IMR-90 (cell line): ENCODE measurements at regions not wholly inside any gene's neighbourhood (a gene's known extent, or its start where the extent isn't known, plus 50 kb on each side); places are given as distances from the start of the nearest gene placed in this dataset.

Experiments used
- ATAC-seq: fragments of 200-7000 bp; cut with Tn5 transposase; 2 replicates; pipeline ENCODE4 v1.9.1; 2020; ENCODE audit warnings: low read depth, mild to moderate bottlenecking, moderate library complexity
- BruUV-seq: library from RNA; stranded (reverse); fragments of 400-500 nt; replicated peaks from 2 replicates; lab custom pipeline; 2021; lab: Mats Ljungman, UMichigan
- CTCF ChIA-PET: fragments of 300-600 bp; formaldehyde crosslinking; extraction: SDS; loops from one replicate; lab custom pipeline; 2021; ENCODE audit warnings: antibody characterized with exemption; lab: Yijun Ruan, JAX
- POLR2A ChIA-PET: fragments of 300-600 bp; sonication (Branson Sonifier 250); formaldehyde crosslinking; loops from one replicate; lab custom pipeline; 2022; ENCODE audit warnings: antibody characterized with exemption; ENCODE audit not compliant: unreplicated experiment; lab: Charles Lee
- DNase-seq: peaks from one replicate; pipeline ENCODE4 v3.0.0; 2013
- H2AFZ ChIP-seq: replicated peaks from 2 replicates; pipeline ENCODE3; 2013; ENCODE audit warnings: low read length, mild to moderate bottlenecking; ENCODE audit not compliant: poor library complexity
- H2AK5ac ChIP-seq: 2 replicates; pipeline ENCODE4 v1.6.1; 2013; ENCODE audit warnings: low read depth, low read length, inconsistent platforms
- H2AK9ac ChIP-seq: replicated peaks from 2 replicates; pipeline ENCODE3; 2013; ENCODE audit warnings: mild to moderate bottlenecking, low read depth, low read length, moderate library complexity; ENCODE audit not compliant: poor library complexity
- H2BK120ac ChIP-seq: 2 replicates; pipeline ENCODE4 v1.6.1; 2013; ENCODE audit warnings: low read depth, low read length, inconsistent platforms
- H2BK15ac ChIP-seq: 3 replicates; pipeline ENCODE4 v1.6.1; 2013; ENCODE audit warnings: low read depth, low read length, inconsistent platforms
- H2BK20ac ChIP-seq: 2 replicates; pipeline ENCODE4 v1.6.1; 2013; ENCODE audit warnings: low read depth, mild to moderate bottlenecking, inconsistent platforms, low read length, moderate library complexity
- H2BK5ac ChIP-seq: 2 replicates; pipeline ENCODE4 v1.6.1; 2013; ENCODE audit warnings: mild to moderate bottlenecking, low read depth, low read length, inconsistent platforms; ENCODE audit not compliant: poor library complexity, severe bottlenecking
- H3K14ac ChIP-seq: replicated peaks from 2 replicates; pipeline ENCODE4 v1.6.1; 2013; ENCODE audit warnings: low read depth, low read length, inconsistent platforms
- H3K18ac ChIP-seq: 2 replicates; pipeline ENCODE4 v1.6.1; 2013; ENCODE audit warnings: low read depth, low read length, control low read depth
- H3K23ac ChIP-seq: 2 replicates; pipeline ENCODE4 v1.6.1; 2013; ENCODE audit warnings: low read depth, low read length, inconsistent platforms
- H3K27ac ChIP-seq: 2 replicates; pipeline ENCODE4 v1.5.1; 2013; ENCODE audit warnings: mild to moderate bottlenecking, control low read depth, low read length; ENCODE audit not compliant: insufficient read depth
- H3K27me3 ChIP-seq: 2 replicates; pipeline ENCODE4 v1.6.1; 2013; ENCODE audit warnings: low read length; ENCODE audit not compliant: control insufficient read depth, insufficient read depth
- H3K36me3 ChIP-seq: 2 replicates; pipeline ENCODE4 v1.6.1; 2013; ENCODE audit warnings: low read length, mixed read lengths; ENCODE audit not compliant: control insufficient read depth, insufficient read depth
- H3K4ac ChIP-seq: 2 replicates; pipeline ENCODE4 v1.6.1; 2013; ENCODE audit warnings: low read depth, low read length, inconsistent platforms
- H3K4me1 ChIP-seq: 2 replicates; pipeline ENCODE4 v1.6.1; 2013; ENCODE audit warnings: low read length, mixed read lengths; ENCODE audit not compliant: control insufficient read depth, insufficient read depth
- H3K4me2 ChIP-seq: 2 replicates; pipeline ENCODE4 v1.6.1; 2013; ENCODE audit warnings: low read depth, mild to moderate bottlenecking, control low read depth, low read length, moderate library complexity
- H3K4me3 ChIP-seq: 2 replicates; pipeline ENCODE4 v1.5.1; 2013; ENCODE audit warnings: low read depth, mild to moderate bottlenecking, control low read depth, low read length, moderate library complexity; ENCODE audit not compliant: insufficient read depth
- H3K56ac ChIP-seq: 2 replicates; pipeline ENCODE4 v1.6.1; 2013; ENCODE audit warnings: low read length, inconsistent platforms; ENCODE audit not compliant: insufficient read depth; ENCODE audit errors: extremely low read depth
- H3K79me1 ChIP-seq, 2 experiments: 2 replicates each; pipeline ENCODE4 v1.6.1; 2013; ENCODE audit warnings: low read length in 2 of 2, inconsistent platforms in 1 of 2, low read depth in 1 of 2
- H3K9ac ChIP-seq: 2 replicates; pipeline ENCODE4 v1.6.1; 2013; ENCODE audit warnings: low read depth, low read length, control low read depth
- H3K9me1 ChIP-seq: 2 replicates; pipeline ENCODE4 v1.6.1; 2013; ENCODE audit warnings: low read length, inconsistent platforms; ENCODE audit not compliant: insufficient read depth
- H3K9me3 ChIP-seq: 2 replicates; pipeline ENCODE4 v1.6.1; 2013; ENCODE audit warnings: low read length; ENCODE audit not compliant: control insufficient read depth, insufficient read depth
- H4K20me1 ChIP-seq: 2 replicates; pipeline ENCODE4 v1.6.1; 2013; ENCODE audit warnings: low read length, inconsistent platforms; ENCODE audit not compliant: insufficient read depth
- H4K5ac ChIP-seq: 2 replicates; pipeline ENCODE4 v1.6.1; 2013; ENCODE audit warnings: mild to moderate bottlenecking, low read depth, low read length, control low read depth
- H4K8ac ChIP-seq, 2 experiments: 2 replicates each; pipeline ENCODE4 v1.6.1; 2013; ENCODE audit warnings: low read depth in 2 of 2, low read length in 2 of 2, control low read depth in 1 of 2, inconsistent platforms in 1 of 2
- H4K91ac ChIP-seq: 2 replicates; pipeline ENCODE4 v1.6.1; 2013; ENCODE audit warnings: low read depth, low read length, inconsistent platforms; ENCODE audit not compliant: insufficient read depth
- BHLHE40 ChIP-seq: fragments of 150-350 bp; IDR thresholded peaks from 2 replicates; pipeline ENCODE4 v1.6.1; 2016; ENCODE audit warnings: mild to moderate bottlenecking, low read depth, low read length
- CEBPB ChIP-seq: IDR thresholded peaks from 2 replicates; pipeline ENCODE4 v1.6.1; 2012; ENCODE audit warnings: low read depth, low read length, improper control_type of control experiment
- CHD1 ChIP-seq: IDR thresholded peaks from 2 replicates; pipeline ENCODE4 v1.6.1; 2012; ENCODE audit warnings: low read depth, low read length, improper control_type of control experiment
- CTCF ChIP-seq: conservative IDR thresholded peaks from 2 replicates; pipeline ENCODE4 v1.5.1; 2012; ENCODE audit warnings: mild to moderate bottlenecking, low read depth, low read length, improper control_type of control experiment
- FOS ChIP-seq: fragments of 150-350 bp; IDR thresholded peaks from 2 replicates; pipeline ENCODE4 v1.6.1; 2016; ENCODE audit warnings: low read depth, low read length
- MAFK ChIP-seq: IDR thresholded peaks from 2 replicates; pipeline ENCODE4 v1.6.1; 2012; ENCODE audit warnings: low read depth, low read length, improper control_type of control experiment
- MAZ ChIP-seq: IDR thresholded peaks from 2 replicates; pipeline ENCODE4 v1.6.1; 2012; ENCODE audit warnings: low read depth, mild to moderate bottlenecking, low read length, improper control_type of control experiment, moderate library complexity, borderline replicate concordance
- MXI1 ChIP-seq: IDR thresholded peaks from 2 replicates; pipeline ENCODE4 v1.6.1; 2012; ENCODE audit warnings: low read depth, mild to moderate bottlenecking, low read length, moderate library complexity, borderline replicate concordance
- NFE2L2 ChIP-seq: fragments of 150-350 bp; IDR thresholded peaks from 2 replicates; pipeline ENCODE4 v1.6.1; 2016; ENCODE audit warnings: low read depth, mild to moderate bottlenecking, low read length
- POLR2A ChIP-seq: IDR thresholded peaks from 2 replicates; pipeline ENCODE4 v1.6.1; 2012; ENCODE audit warnings: mild to moderate bottlenecking, low read depth, low read length
- RAD21 ChIP-seq: IDR thresholded peaks from 2 replicates; pipeline ENCODE4 v1.6.1; 2012; ENCODE audit warnings: low read length, improper control_type of control experiment
- RCOR1 ChIP-seq: IDR thresholded peaks from 2 replicates; pipeline ENCODE4 v1.6.1; 2012; ENCODE audit warnings: mild to moderate bottlenecking, low read length, improper control_type of control experiment; ENCODE audit not compliant: insufficient replicate concordance
- RFX5 ChIP-seq: IDR thresholded peaks from 2 replicates; pipeline ENCODE4 v1.8.0; 2012; ENCODE audit warnings: low read depth, mild to moderate bottlenecking, low read length, moderate library complexity
- SMC3 ChIP-seq: fragments of 150-350 bp; IDR thresholded peaks from 2 replicates; pipeline ENCODE4 v1.6.1; 2016; ENCODE audit warnings: low read depth, mild to moderate bottlenecking, antibody characterized with exemption, low read length, moderate library complexity
- WGBS, 2 experiments: methylation state at CpG; one replicate each; pipeline versions ENCODE4 v1.1.5 to v1.1.7; 2013; ENCODE audit warnings: missing lambda C conversion rate in 2 of 2; ENCODE audit not compliant: insufficient read length in 1 of 2; ENCODE audit errors: extremely low coverage in 2 of 2; 5-methylcytosine and 5-hydroxymethylcytosine counted together
- dilution Hi-C: fragments of 300-500 bp; cut with HindIII; formaldehyde crosslinking; loops from one replicate; pipeline ENCODE4 v1.14.3; 2018; ENCODE audit warnings: low sequenced_read_pairs; ENCODE audit not compliant: unreplicated experiment
- in situ Hi-C: fragments of 300-500 bp; cut with MboI; formaldehyde crosslinking; loops from 3 replicates; pipeline ENCODE4 v1.14.3; 2019; ENCODE audit warnings: low sequenced_read_pairs, inconsistent platforms, mixed read lengths
- intact Hi-C: fragments of 100-400 bp; cut with micrococcal nuclease; formaldehyde crosslinking; loops from 2 replicates; pipeline ENCODE4 v1.10.0; 2022
- TF ChIP-seq, protein P1 (sequence below): fragments of 150-350 bp; IDR thresholded peaks from 2 replicates; pipeline ENCODE4 v1.6.1; 2016; ENCODE audit warnings: low read depth, mild to moderate bottlenecking, low read length, moderate library complexity, borderline replicate concordance
- TF ChIP-seq, protein P2 (sequence below): fragments of 150-350 bp; IDR thresholded peaks from 2 replicates; pipeline ENCODE4 v1.6.1; 2017; ENCODE audit warnings: mild to moderate bottlenecking, antibody characterized with exemption, low read length, low read depth

- in situ Hi-C loops, result no loop called here
Observed at GRCh38 chr21:34228792-34229191, 135.0 kb upstream of the KCNE2 start.

More at GRCh38 chr21:34228792-34229191, 135.0 kb upstream of the KCNE2 start:
- Histone ChIP-seq H3K4me2 (no peak overlapping the region), H3K4me1 (peaks cover 8% of the 10 kb centered on the region; the same call in 1 of the 2 replicates), H3K4ac (no peak overlapping the region), H4K91ac (no peak overlapping the region), H3K9ac (no peak overlapping the region), H3K27ac (no peak overlapping the region), H4K20me1 (no peaks in the 10 kb centered on the region), H3K36me3 (no peaks in the 10 kb centered on the region), H3K27me3 (peaks cover 14% of the 10 kb centered on the region), H4K5ac (no peak overlapping the region), H3K18ac (no peak overlapping the region), H2BK120ac (no peak overlapping the region), H2AFZ (no peak overlapping the region), H3K4me3 (no peak overlapping the region), H3K79me1 (no peaks in the 10 kb centered on the region), H3K14ac (no peak overlapping the region), H2AK9ac (no peak overlapping the region), H4K8ac (no peak overlapping the region), H2AK5ac (no peak overlapping the region), H2BK5ac (no peak overlapping the region), H3K23ac (no peak overlapping the region), H3K56ac (no peak overlapping the region), H2BK15ac (no peak overlapping the region), H2BK20ac (no peak overlapping the region), H3K9me1 (0 out of 2 replicates have a peak, but pooled peaks cover 4% of the 10 kb centered on the region), H3K9me3 (no peaks in the 10 kb centered on the region)
- CTCF ChIA-PET, result no interaction called here
- ATAC-seq, result no peak
- BruUV-seq, result no TSS peak
- dilution Hi-C loops, result no loop called here
- WGBS, 2 experiments, result 100% methylated on average over 2 of the region's 4 CpGs; no CpG with 5 or more reads in 1 of the 2 experiments
- DNase-seq, result no peak
- TF ChIP-seq POLR2A (no peak), CEBPB (no peak), CHD1 (no peak), RFX5 (no peak), NFE2L2 (no peak), RCOR1 (no peak), MXI1 (no peak), BHLHE40 (no peak), SMC3 (no peak), MAFK (no peak), CTCF (no peak), RAD21 (no peak), FOS (no peak), MAZ (no peak)
- TF ChIP-seq, protein P1, sequence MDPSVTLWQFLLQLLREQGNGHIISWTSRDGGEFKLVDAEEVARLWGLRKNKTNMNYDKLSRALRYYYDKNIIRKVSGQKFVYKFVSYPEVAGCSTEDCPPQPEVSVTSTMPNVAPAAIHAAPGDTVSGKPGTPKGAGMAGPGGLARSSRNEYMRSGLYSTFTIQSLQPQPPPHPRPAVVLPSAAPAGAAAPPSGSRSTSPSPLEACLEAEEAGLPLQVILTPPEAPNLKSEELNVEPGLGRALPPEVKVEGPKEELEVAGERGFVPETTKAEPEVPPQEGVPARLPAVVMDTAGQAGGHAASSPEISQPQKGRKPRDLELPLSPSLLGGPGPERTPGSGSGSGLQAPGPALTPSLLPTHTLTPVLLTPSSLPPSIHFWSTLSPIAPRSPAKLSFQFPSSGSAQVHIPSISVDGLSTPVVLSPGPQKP, result no peak
- TF ChIP-seq, protein P2, sequence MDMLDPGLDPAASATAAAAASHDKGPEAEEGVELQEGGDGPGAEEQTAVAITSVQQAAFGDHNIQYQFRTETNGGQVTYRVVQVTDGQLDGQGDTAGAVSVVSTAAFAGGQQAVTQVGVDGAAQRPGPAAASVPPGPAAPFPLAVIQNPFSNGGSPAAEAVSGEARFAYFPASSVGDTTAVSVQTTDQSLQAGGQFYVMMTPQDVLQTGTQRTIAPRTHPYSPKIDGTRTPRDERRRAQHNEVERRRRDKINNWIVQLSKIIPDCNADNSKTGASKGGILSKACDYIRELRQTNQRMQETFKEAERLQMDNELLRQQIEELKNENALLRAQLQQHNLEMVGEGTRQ, result no peak
- intact Hi-C loops, result no loop called here
- POLR2A ChIA-PET, result no interaction called here
